ENCODE measurements at regions not wholly inside any gene's neighbourhood (a gene's known extent, or its start where the extent isn't known, plus 50 kb on each side); places are given as distances from the start of the nearest gene placed in this dataset. TPM values are rescaled to one million over a fixed set of nuclear protein-coding genes. Genes with fewer than 3 reads are reported as not detected.

DNA sequence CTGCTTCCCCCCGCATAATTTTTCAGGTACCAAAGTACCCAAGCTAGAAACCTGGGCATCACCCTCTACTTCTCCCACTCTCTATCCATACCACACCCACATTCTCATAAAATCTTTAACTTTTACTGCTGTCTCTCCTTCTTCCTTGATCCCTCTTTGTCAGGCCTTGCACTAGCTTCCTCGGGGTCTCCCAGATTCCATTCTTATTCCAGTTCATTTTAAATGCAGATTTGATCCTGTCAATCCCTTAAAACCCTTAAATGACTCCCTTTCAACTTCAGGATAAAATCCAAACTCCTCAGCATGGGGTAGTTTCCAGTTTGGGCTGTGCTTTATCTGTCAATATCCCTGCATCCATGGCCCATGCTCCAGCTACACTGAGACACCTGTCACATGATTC lies 343.5 kb downstream of the PBX1 start:
- WGBS, 2 experiments (ENCODE audit: extremely low coverage in 2 of 2, insufficient read length in 1 of 2): 83% methylated on average over 1 of the region's 2 CpGs; no CpG with 5 or more reads in 1 of the 2 experiments
- dilution Hi-C loops (cut with HindIII; ENCODE audit: low sequenced_read_pairs, unreplicated experiment) (no loop called here), intact Hi-C loops (cut with micrococcal nuclease) (no loop called here), in situ Hi-C loops (cut with MboI; ENCODE audit: low sequenced_read_pairs) (no loop called here)
- POLR2A ChIA-PET (ENCODE audit: unreplicated experiment): no interaction called here
- H3K36me3 ChIP-seq (ENCODE audit: control insufficient read depth, insufficient read depth, low read length): no peaks in the 10 kb centered on the region
- H4K8ac ChIP-seq (ENCODE audit: low read depth in 2 of 2, low read length in 2 of 2): no peak overlapping the region
- H4K5ac ChIP-seq (ENCODE audit: low read depth, low read length): no peak overlapping the region
- no peak overlapping the region for H3K4ac ChIP-seq (ENCODE audit: low read depth, low read length)
- no peaks in the 10 kb centered on the region for H3K9me3 ChIP-seq (ENCODE audit: control insufficient read depth, insufficient read depth, low read length)
- H3K56ac ChIP-seq (ENCODE audit: extremely low read depth, insufficient read depth, low read length): no peak overlapping the region
- no peaks in the 10 kb centered on the region for H3K27me3 ChIP-seq (ENCODE audit: control insufficient read depth, insufficient read depth, low read length)
- TF ChIP-seq ELK1 (IDR thresholded peaks at IDR 0.05; ENCODE audit: borderline replicate concordance, low read depth, low read length) (no peak), RAD21 (IDR thresholded peaks at IDR 0.05; ENCODE audit: low read length) (no peak), SMC3 (IDR thresholded peaks at IDR 0.05; ENCODE audit: low read depth, low read length) (no peak), CHD1 (IDR thresholded peaks at IDR 0.05; ENCODE audit: low read depth, low read length) (no peak)
- H3K9ac ChIP-seq (ENCODE audit: low read depth, low read length): no peak overlapping the region
- no peaks in the 10 kb centered on the region for H3K79me1 ChIP-seq (ENCODE audit: low read depth in 1 of 2, low read length in 2 of 2)
- no peak overlapping the region for H2AFZ ChIP-seq (replicated peaks; ENCODE audit: low read length, poor library complexity)
- no peaks in the 10 kb centered on the region for H3K4me1 ChIP-seq (ENCODE audit: control insufficient read depth, insufficient read depth, low read length)
- H3K4me2 ChIP-seq (ENCODE audit: low read depth, low read length): no peak overlapping the region
- no peak overlapping the region for H3K18ac ChIP-seq (ENCODE audit: low read depth, low read length)
- CTCF ChIA-PET: no interaction called here
- no peak overlapping the region for H2AK9ac ChIP-seq (replicated peaks; ENCODE audit: low read depth, low read length, poor library complexity)
- no peak overlapping the region for H4K91ac ChIP-seq (ENCODE audit: insufficient read depth, low read depth, low read length)
- H3K23ac ChIP-seq (ENCODE audit: low read depth, low read length): no peak overlapping the region
- no peaks in the 10 kb centered on the region for H4K20me1 ChIP-seq (ENCODE audit: insufficient read depth, low read length)
- H3K4me3 ChIP-seq (ENCODE audit: insufficient read depth, low read depth, low read length): no peak overlapping the region
- H2BK15ac ChIP-seq (ENCODE audit: low read depth, low read length): no peak overlapping the region
- no peak overlapping the region for H2BK20ac ChIP-seq (ENCODE audit: low read depth, low read length)
- no TSS peak for BruUV-seq (replicated peaks)
- no peak overlapping the region for H2BK120ac ChIP-seq (ENCODE audit: low read depth, low read length)
- DNase-seq: no peak
- no peak overlapping the region for H2AK5ac ChIP-seq (ENCODE audit: low read depth, low read length)
- H2BK5ac ChIP-seq (ENCODE audit: low read depth, low read length, poor library complexity, severe bottlenecking): no peak overlapping the region
- no peak overlapping the region for H3K27ac ChIP-seq (ENCODE audit: insufficient read depth, low read length)
- no peaks in the 10 kb centered on the region for H3K9me1 ChIP-seq (ENCODE audit: insufficient read depth, low read length)
- no peak for ATAC-seq (ENCODE audit: low read depth)
- no peak overlapping the region for H3K14ac ChIP-seq (replicated peaks; ENCODE audit: low read depth, low read length)

Small RNAs in the stretch of these regions (microRNA-seq; reads per million reads assigned to microRNA genes)
- gene RNU6-755P (ENCODE audit: insufficient read depth, insufficient read length): not detected

Small RNAs in the stretch of these regions (small RNA-seq; reads per million reads assigned to genes)
- gene RNU6-755P: 0 reads per million in 5 experiments

All from IMR-90 (cell line).